GM19452 (cell line): ENCODE measurements at regions not wholly inside any gene's neighbourhood (a gene's known extent, or its start where the extent isn't known, plus 50 kb on each side); places are given as distances from the start of the nearest gene placed in this dataset.
"Not testable (repeated sequence)": the region's sequence is repeated elsewhere in the genome, so short reads cannot be mapped to it uniquely, and the experiment has no call there.

Source experiments
- ATAC-seq: cut with Tn5 transposase; IDR thresholded peaks from one replicate; pipeline ENCODE4 v1.9.1; 2021; ENCODE audit not compliant: unreplicated experiment

GRCh38 chr17:77635176-77635575 is 323.3 kb upstream of the TNRC6C start:
- ATAC-seq = no peak

GRCh38 chr17:77635785-77636184 is 322.7 kb upstream of the TNRC6C start:
- ATAC-seq = not testable (repeated sequence)

GRCh38 chr17:77636835-77637817 is 321.4 kb upstream of the TNRC6C start:
- ATAC-seq = no peak

- no peak for ATAC-seq
These were observed 320.5 kb upstream of the TNRC6C start for GRCh38 chr17:77637818-77638575.

- ATAC-seq = no peak
These were observed 318.3 kb upstream of the TNRC6C start for GRCh38 chr17:77640252-77640651.

GRCh38 chr17:77640916-77641605 is 317.4 kb upstream of the TNRC6C start:
- ATAC-seq = no peak

- ATAC-seq = no peak
These were observed 316.8 kb upstream of the TNRC6C start for GRCh38 chr17:77641718-77642117.

GRCh38 chr17:77644181-77645071 is 314.1 kb upstream of the TNRC6C start:
- no peak for ATAC-seq

GRCh38 chr17:77645072-77646045 is 313.1 kb upstream of the TNRC6C start:
- ATAC-seq = no peak

GRCh38 chr17:77646046-77646430 is 312.5 kb upstream of the TNRC6C start:
- no peak for ATAC-seq

- ATAC-seq = no peak
These were observed 311.0 kb upstream of the TNRC6C start for GRCh38 chr17:77647531-77647930.

- ATAC-seq = no peak
These were observed 308.7 kb upstream of the TNRC6C start for GRCh38 chr17:77649717-77650211.

- ATAC-seq = no peak
These were observed 306.5 kb upstream of the TNRC6C start for GRCh38 chr17:77651988-77652387.

- ATAC-seq = no peak
These were observed 304.2 kb upstream of the TNRC6C start for GRCh38 chr17:77654296-77654695.

GRCh38 chr17:77654850-77655249 is 303.7 kb upstream of the TNRC6C start:
- ATAC-seq = no peak

GRCh38 chr17:77656054-77656453 is 302.4 kb upstream of the TNRC6C start:
- ATAC-seq = no peak

GRCh38 chr17:77657839-77658238 is 300.7 kb upstream of the TNRC6C start:
- ATAC-seq = no peak

- no peak for ATAC-seq
These were observed 298.0 kb upstream of the TNRC6C start for GRCh38 chr17:77660524-77660923.

GRCh38 chr17:77662833-77663232 is 295.7 kb upstream of the TNRC6C start:
- no peak for ATAC-seq
